ENCODE measurements at regions not wholly inside any gene's neighbourhood (a gene's known extent, or its start where the extent isn't known, plus 50 kb on each side); places are given as distances from the start of the nearest gene placed in this dataset.

DNA sequence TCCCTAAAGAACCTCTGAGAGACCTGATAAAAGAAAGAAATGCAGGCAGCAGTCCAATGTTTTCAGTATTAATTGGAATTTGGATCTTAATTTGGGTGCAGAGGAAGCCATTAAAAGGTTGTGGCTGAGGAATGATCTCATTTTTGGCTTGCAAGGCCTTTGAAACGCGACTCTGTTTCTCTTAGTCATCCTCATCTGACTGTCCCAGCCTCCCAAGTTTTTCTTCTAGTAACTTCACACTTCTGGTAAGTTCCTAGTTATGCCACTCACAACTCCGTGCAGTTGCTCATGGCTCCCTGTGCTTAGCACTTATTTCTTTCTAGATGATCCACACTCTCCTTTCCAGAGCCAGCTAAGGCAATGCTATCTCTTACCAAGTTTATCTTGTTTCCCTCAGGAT, 147.4 kb upstream of the USP24 start:
- H3K9me3 ChIP-seq (replicated peaks): no peaks in the 10 kb centered on the region
- H3K27me3 ChIP-seq (replicated peaks): no peaks in the 10 kb centered on the region
- H3K36me3 ChIP-seq: no peaks in the 10 kb centered on the region
- no peaks in the 10 kb centered on the region for H3K4me1 ChIP-seq (replicated peaks)
- DNase-seq (ENCODE audit: low read depth in 1 of 2, low spot score in 2 of 2): no peak
- no peak overlapping the region for H3K27ac ChIP-seq
- H3K4me3 ChIP-seq: no peak overlapping the region

DNA sequence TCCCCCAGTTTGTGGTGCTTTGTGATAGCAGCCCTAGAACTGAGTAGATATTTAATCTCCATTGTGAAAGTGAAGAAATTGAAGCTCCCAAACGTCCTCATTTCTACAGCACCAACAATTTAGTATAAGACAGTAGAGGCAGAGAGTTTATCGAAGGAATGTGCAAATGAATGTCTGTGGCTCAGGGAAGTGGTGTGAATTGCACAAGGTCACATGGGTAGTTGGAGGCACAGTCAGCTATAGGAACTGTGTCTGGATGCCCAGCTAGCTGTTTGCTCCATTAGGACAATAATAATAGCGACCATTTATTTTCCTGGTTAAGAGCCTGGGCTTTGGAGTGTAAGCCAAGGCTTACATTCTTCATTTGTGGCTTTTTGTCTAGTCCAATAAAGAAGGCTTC, 144.4 kb upstream of the USP24 start:
- H3K27ac ChIP-seq: no peak overlapping the region
- DNase-seq (ENCODE audit: low read depth in 1 of 2, low spot score in 2 of 2): no peak
- no peaks in the 10 kb centered on the region for H3K4me1 ChIP-seq (replicated peaks)
- 0 out of 2 replicates have a peak, but pooled peaks cover 2% of the 10 kb centered on the region for H3K9me3 ChIP-seq (replicated peaks)
- no peaks in the 10 kb centered on the region for H3K36me3 ChIP-seq
- no peaks in the 10 kb centered on the region; the same call in 1 of the 2 replicates for H3K27me3 ChIP-seq (replicated peaks)
- no peak overlapping the region for H3K4me3 ChIP-seq

DNA sequence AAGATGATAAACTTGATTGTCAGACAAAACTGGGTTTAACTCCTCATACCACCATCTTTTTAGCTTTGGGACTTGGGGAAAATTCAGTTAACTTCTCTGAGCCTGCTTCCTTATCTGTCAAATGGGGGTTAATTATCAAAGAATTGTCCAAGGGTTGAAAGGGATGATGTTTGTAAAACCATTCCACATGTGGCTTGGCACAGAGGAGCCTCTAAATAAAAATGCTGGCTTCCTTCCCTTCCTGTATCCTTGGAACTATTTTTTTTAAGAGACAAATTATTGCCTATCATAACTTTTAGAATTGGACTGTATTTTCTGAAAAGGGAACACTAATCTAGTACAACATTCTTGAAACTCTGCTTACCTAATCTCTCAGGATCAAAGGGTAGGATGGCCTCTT, 143.4 kb upstream of the USP24 start:
- H3K4me1 ChIP-seq (replicated peaks): no peaks in the 10 kb centered on the region

DNA sequence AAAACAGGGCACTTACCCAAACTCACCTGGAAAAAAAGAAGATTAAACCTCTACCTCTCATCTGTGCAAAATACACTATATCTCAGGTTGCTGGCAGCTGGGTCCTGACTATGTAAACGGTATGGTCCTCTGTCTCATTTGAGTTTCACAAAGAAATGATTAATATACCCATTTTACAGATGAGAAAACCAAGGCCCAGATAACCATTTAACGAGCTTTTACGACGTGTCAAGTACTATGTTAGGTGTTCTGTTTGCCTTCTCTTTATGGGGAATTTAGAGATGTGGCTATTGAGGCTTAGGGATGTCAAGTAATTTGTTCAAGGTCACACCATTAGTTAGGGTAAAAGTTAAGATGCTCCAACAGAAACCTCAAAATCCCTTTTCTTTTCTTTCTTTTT, 140.4 kb upstream of the USP24 start:
- no peak overlapping the region for H3K27ac ChIP-seq
- 0 out of 2 replicates have a peak, but pooled peaks cover 2% of the 10 kb centered on the region for H3K9me3 ChIP-seq (replicated peaks)
- no peaks in the 10 kb centered on the region for H3K4me1 ChIP-seq (replicated peaks)
- no peaks in the 10 kb centered on the region; the same call in 1 of the 2 replicates for H3K27me3 ChIP-seq (replicated peaks)
- no peaks in the 10 kb centered on the region for H3K36me3 ChIP-seq
- H3K4me3 ChIP-seq: no peak overlapping the region
- no peak for DNase-seq (ENCODE audit: low read depth in 1 of 2, low spot score in 2 of 2)

More for the DNA sequence above, 143.4 kb upstream of the USP24 start:
- H3K36me3 ChIP-seq: no peaks in the 10 kb centered on the region
- DNase-seq (ENCODE audit: low read depth in 1 of 2, low spot score in 2 of 2): no peak
- H3K9me3 ChIP-seq (replicated peaks): 0 out of 2 replicates have a peak, but pooled peaks cover 2% of the 10 kb centered on the region
- H3K27me3 ChIP-seq (replicated peaks): no peaks in the 10 kb centered on the region; the same call in 1 of the 2 replicates
- H3K4me3 ChIP-seq: no peak overlapping the region
- no peak overlapping the region for H3K27ac ChIP-seq

DNA sequence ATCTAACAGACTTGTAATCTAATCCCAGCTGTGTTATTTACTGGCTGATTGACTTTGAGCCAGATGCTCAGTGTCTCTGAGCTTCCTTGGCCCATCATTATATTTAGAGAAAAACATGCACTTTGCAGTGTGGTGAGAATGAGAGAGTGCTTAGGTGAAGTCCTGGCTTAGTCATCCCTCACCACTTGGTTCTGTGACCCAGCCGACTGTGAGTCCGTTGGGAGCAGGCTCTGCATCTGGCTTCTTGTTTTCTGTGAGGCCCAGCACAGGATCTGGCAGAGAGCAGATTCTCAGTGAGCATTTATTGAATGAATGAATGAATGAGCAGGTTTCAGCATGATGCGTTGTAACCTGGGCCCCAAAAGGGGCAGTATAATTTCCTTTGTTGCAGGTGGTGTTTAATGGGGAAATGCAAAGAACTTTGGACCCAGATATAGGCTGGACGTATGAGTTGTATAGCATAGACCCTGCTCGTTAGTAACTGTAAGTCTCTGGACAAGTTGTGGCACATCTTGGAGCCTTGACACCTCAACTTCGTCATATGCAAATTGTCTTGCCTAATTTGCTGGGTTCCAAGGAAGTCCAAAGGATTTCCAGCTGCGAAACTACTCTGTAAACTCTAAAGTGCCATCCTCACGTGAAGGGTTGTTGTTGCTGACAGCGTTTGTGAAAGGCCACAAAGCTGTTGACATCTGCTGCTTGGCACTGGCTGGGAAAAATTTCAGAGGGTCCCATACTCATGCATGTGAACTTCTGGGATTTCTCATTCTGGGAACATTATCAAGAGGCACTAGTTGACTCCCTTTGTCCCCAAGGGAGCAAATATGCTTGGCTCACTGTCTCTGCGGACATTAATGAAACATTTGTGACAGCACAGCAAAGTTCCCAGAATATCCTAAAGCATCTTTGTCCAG, 138.8 kb upstream of the USP24 start:
- 0 out of 2 replicates have a peak, but pooled peaks cover 2% of the 10 kb centered on the region for H3K9me3 ChIP-seq (replicated peaks)
- H3K4me3 ChIP-seq: no peak overlapping the region
- H3K27me3 ChIP-seq (replicated peaks): no peaks in the 10 kb centered on the region; the same call in 1 of the 2 replicates
- DNase-seq (ENCODE audit: low read depth in 1 of 2, low spot score in 2 of 2): no peak
- H3K36me3 ChIP-seq: no peaks in the 10 kb centered on the region
- no peaks in the 10 kb centered on the region for H3K4me1 ChIP-seq (replicated peaks)
- H3K27ac ChIP-seq: no peak overlapping the region

DNA sequence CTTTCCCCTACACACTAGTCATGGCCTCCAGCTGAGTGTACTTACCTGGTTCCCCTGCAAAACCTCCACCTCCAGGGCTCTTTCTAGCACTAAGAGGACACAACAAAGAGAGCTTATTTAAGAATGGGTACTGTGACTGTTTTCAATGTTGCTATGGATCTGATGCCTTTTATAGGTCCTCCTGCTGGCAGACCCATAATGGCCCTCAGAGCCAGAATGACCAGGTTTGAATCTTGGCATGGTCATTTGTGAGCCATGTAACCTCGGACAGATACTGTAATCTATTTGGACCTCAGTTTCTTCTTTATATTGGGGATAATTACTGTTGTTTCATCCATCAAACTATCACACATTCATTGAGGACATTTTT, 137.6 kb upstream of the USP24 start:
- DNase-seq (ENCODE audit: low read depth in 1 of 2, low spot score in 2 of 2): no peak
- Histone ChIP-seq H3K27ac (no peak overlapping the region), H3K4me1 (replicated peaks) (no peaks in the 10 kb centered on the region), H3K4me3 (no peak overlapping the region), H3K36me3 (no peaks in the 10 kb centered on the region), H3K9me3 (replicated peaks) (0 out of 2 replicates have a peak, but pooled peaks cover 2% of the 10 kb centered on the region), H3K27me3 (replicated peaks) (no peaks in the 10 kb centered on the region; the same call in 1 of the 2 replicates)

DNA sequence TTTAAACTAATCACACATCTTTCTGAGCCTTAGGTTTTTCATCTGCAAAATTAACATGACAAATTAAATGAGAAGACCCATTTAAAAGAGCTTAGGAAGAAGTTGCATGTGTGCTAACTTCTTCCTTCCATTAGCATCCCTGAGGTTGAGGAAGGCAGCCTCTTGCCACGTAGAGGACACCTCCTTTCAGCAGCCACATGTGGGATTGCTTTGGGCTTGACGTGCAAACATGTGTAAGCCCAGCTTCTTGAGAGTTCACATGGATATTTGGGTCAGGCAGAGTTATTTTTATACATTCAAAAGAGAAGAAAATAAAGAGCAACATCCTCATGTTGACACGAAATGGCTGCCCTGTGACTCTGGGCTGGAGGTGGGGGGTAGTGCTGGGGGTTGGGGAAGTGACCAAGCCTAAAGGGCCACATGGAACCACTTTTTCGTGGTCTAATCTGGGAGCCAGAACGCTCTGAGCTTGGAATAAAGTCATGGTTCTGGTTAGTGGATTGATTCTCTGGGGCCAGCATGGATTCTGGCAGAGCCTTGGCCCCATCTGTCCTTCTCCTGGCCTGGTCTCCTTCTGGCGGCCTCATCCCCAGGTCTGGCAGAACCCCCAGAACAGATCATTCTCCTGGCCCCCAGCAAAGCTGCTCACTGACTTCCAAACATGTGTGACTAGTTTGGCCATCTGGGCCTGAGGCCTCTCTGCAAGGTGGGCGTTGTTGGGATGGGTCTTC, 137.1 kb upstream of the USP24 start:
- Histone ChIP-seq H3K27ac (no peak overlapping the region), H3K4me3 (no peak overlapping the region), H3K36me3 (no peaks in the 10 kb centered on the region), H3K4me1 (replicated peaks) (no peaks in the 10 kb centered on the region), H3K9me3 (replicated peaks) (0 out of 2 replicates have a peak, but pooled peaks cover 2% of the 10 kb centered on the region), H3K27me3 (replicated peaks) (no peaks in the 10 kb centered on the region; the same call in 1 of the 2 replicates)
- no peak for DNase-seq (ENCODE audit: low read depth in 1 of 2, low spot score in 2 of 2)

DNA sequence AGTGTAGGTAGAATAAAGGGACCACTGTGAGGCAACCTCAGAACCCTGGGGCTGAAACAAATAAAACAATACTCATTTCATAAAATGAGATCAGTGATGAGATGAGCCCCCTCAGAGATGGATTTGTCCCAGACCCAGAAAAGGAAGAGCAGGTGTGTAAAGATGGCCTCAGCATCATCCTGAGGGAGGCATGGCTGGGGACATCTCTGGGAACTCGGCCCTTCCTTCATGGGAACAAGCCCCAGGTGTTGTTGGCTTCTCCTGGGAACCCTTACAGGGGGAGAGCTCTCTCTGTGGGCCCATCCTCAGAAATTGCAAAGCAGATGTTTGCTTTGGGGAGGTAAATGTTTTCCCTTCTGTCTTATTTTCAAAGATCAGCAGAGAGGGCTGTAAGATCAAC, 133.2 kb upstream of the USP24 start:
- Histone ChIP-seq H3K9me3 (replicated peaks) (no peaks in the 10 kb centered on the region), H3K36me3 (no peaks in the 10 kb centered on the region), H3K27ac (no peak overlapping the region), H3K4me3 (no peak overlapping the region), H3K4me1 (replicated peaks) (no peaks in the 10 kb centered on the region), H3K27me3 (replicated peaks) (no peaks in the 10 kb centered on the region)
- DNase-seq (ENCODE audit: low read depth in 1 of 2, low spot score in 2 of 2): no peak

DNA sequence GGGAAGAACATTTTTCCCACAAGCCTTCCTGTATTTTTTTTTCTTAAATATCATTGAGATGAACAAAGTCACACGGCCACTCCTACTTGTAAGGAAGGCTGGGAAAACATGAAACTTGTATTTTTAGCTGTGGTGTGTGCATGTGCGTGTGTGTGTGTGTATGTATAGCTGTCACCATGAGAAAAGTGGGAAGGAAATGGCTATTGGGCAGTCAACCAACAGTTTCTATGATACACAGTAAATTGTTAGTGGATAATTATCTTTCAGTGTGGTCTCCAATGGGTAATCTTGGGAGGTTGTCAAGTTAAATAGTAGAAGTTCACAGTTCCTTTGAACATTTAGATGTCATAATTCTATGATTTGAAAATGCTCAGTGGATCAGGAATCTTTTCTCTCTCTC, 132.7 kb upstream of the USP24 start:
- H3K36me3 ChIP-seq: no peaks in the 10 kb centered on the region
- DNase-seq (ENCODE audit: low read depth in 1 of 2, low spot score in 2 of 2): no peak
- H3K4me3 ChIP-seq: no peak overlapping the region
- H3K4me1 ChIP-seq (replicated peaks): no peaks in the 10 kb centered on the region
- H3K27me3 ChIP-seq (replicated peaks): no peaks in the 10 kb centered on the region
- H3K9me3 ChIP-seq (replicated peaks): no peaks in the 10 kb centered on the region
- no peak overlapping the region for H3K27ac ChIP-seq

DNA sequence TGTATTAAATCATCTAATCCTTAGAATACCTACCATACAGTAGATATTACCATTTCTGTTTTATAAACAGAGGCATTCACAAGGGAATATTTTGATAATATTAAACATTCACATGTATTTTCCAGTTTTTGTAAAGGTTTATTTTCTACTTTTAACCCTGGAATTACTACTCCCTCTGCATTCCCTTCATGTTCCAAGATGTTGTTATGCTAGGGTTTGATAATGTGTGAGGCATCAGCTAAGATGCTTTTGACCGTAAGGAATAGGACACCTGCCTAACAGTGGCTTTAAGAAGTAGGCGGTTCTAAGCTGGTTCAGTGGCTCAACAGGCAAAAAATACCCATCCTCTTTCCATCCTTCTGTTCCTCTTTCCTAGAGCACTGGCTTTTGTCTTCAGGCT, 131.9 kb upstream of the USP24 start:
- H3K27me3 ChIP-seq (replicated peaks): no peaks in the 10 kb centered on the region

DNA sequence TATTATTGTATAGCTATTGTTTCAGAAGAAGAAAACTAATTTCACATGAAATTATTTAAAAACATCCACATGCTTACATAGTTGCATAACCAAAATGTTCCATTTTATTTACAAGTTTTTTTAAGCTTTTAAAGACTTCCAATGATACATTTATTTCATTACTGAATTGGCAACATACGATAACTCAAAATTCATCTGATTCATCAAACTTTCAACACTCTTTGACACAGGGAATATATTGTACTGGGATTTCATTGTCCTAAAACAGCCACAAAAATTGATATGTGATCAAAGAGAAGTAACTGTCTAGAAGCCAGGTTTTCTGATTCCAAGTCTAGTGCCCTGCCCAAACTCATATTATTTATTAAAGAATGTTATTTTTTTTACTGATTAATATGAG, 131.4 kb upstream of the USP24 start:
- no peaks in the 10 kb centered on the region for H3K36me3 ChIP-seq
- no peaks in the 10 kb centered on the region for H3K4me1 ChIP-seq (replicated peaks)
- H3K27me3 ChIP-seq (replicated peaks): no peaks in the 10 kb centered on the region
- DNase-seq (ENCODE audit: low read depth in 1 of 2, low spot score in 2 of 2): no peak
- no peak overlapping the region for H3K4me3 ChIP-seq
- H3K9me3 ChIP-seq (replicated peaks): no peaks in the 10 kb centered on the region
- no peak overlapping the region for H3K27ac ChIP-seq

More for the DNA sequence above, 131.9 kb upstream of the USP24 start:
- Histone ChIP-seq H3K9me3 (replicated peaks) (no peaks in the 10 kb centered on the region), H3K4me1 (replicated peaks) (no peaks in the 10 kb centered on the region), H3K36me3 (no peaks in the 10 kb centered on the region), H3K27ac (no peak overlapping the region), H3K4me3 (no peak overlapping the region)
- DNase-seq (ENCODE audit: low read depth in 1 of 2, low spot score in 2 of 2): no peak

DNA sequence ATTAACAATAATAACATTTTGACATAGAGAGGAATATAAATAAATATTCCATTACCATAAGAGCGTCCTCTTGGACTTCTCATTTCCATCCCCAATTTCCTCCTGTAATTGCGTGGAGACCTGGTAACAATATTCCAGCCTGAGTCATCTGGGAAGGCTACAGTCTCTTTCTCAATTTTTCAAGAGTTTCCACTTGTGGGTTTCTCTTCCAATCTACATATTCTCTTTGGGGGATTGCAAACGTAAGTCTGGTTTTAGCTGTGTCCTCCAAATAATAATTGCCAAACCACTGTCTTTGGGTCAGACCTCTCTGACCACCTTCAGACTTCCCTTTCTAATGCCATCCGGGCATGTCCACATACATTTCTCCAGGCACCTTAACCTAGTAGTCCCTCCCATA, 124.5 kb upstream of the USP24 start:
- no peak for DNase-seq (ENCODE audit: low read depth in 1 of 2, low spot score in 2 of 2)
- no peak overlapping the region for H3K4me3 ChIP-seq
- H3K36me3 ChIP-seq: no peaks in the 10 kb centered on the region
- no peaks in the 10 kb centered on the region for H3K27me3 ChIP-seq (replicated peaks)
- no peak overlapping the region for H3K27ac ChIP-seq
- no peaks in the 10 kb centered on the region for H3K4me1 ChIP-seq (replicated peaks)
- no peaks in the 10 kb centered on the region; the same call in 1 of the 2 replicates for H3K9me3 ChIP-seq (replicated peaks)

DNA sequence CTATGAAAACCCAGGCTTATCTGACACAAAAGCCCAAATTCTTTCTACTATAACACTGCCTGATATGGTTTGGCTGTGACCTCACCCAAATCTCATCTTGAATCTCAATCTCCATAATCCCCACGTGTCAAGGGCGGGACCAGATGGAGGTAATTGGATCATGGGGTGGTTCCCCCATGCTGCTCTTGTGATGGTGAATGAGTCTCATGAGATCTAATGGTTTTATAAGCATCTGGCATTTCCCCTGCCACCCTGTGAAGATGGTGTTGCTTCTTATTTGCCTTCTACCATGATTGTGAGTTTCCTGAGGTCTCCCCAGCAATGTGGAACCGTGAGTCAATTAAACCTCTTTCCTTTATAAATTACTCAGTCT, 123.3 kb upstream of the USP24 start:
- no peaks in the 10 kb centered on the region; the same call in 1 of the 2 replicates for H3K9me3 ChIP-seq (replicated peaks)
- H3K27ac ChIP-seq: no peak overlapping the region
- no peaks in the 10 kb centered on the region for H3K4me1 ChIP-seq (replicated peaks)
- DNase-seq (ENCODE audit: low read depth in 1 of 2, low spot score in 2 of 2): no peak
- no peaks in the 10 kb centered on the region for H3K27me3 ChIP-seq (replicated peaks)
- no peak overlapping the region for H3K4me3 ChIP-seq
- H3K36me3 ChIP-seq: no peaks in the 10 kb centered on the region

Data from SJSA1 (cell line).